GM23338 (cell line): ENCODE measurements at regions not wholly inside any gene's neighbourhood (a gene's known extent, or its start where the extent isn't known, plus 50 kb on each side); places are given as distances from the start of the nearest gene placed in this dataset.
A peak's percentile ranks its signal among the peaks of the same experiment; 100 is the strongest.

Experiments
- ATAC-seq: fragments of 200-7000 bp; cut with Tn5 transposase; 3 replicates; pipeline ENCODE4 v1.9.1; 2020
- DNase-seq: peaks from one replicate; pipeline ENCODE4 v3.0.0-alpha.2; 2015; ENCODE audit warnings: low spot score
- H2AFZ ChIP-seq: fragments of 200-600 bp; sonication (generic); 2 replicates; pipeline ENCODE4 v1.8.0; 2016; ENCODE audit warnings: antibody characterized with exemption, mild to moderate bottlenecking, moderate library complexity
- H3F3A ChIP-seq: fragments of 200-600 bp; sonication (generic); replicated peaks from 2 replicates; pipeline ENCODE4 v1.8.0; 2017; ENCODE audit warnings: antibody characterized with exemption, mixed run types, low read depth
- H3K27ac ChIP-seq: fragments of 200-600 bp; sonication (generic); 2 replicates; pipeline ENCODE4 v1.6.1; 2016; ENCODE audit warnings: low read depth
- H3K27me3 ChIP-seq: fragments of 200-600 bp; sonication (generic); 2 replicates; pipeline ENCODE4 v1.8.0; 2016; ENCODE audit warnings: mild to moderate bottlenecking, mixed run types, moderate library complexity; ENCODE audit not compliant: insufficient read depth
- H3K36me3 ChIP-seq: fragments of 200-600 bp; sonication (generic); 2 replicates; pipeline ENCODE4 v1.8.0; 2016; ENCODE audit warnings: mild to moderate bottlenecking; ENCODE audit not compliant: insufficient read depth
- H3K4me1 ChIP-seq: fragments of 200-600 bp; sonication (generic); 2 replicates; pipeline ENCODE4 v1.8.0; 2016; ENCODE audit warnings: mild to moderate bottlenecking, moderate library complexity; ENCODE audit not compliant: insufficient read depth
- H3K4me2 ChIP-seq: fragments of 200-600 bp; sonication (generic); 2 replicates; pipeline ENCODE4 v1.7.1; 2017; ENCODE audit warnings: mixed run types
- H3K4me3 ChIP-seq: fragments of 200-600 bp; sonication (generic); 2 replicates; pipeline ENCODE4 v1.6.1; 2016; ENCODE audit warnings: mixed run types
- H3K79me2 ChIP-seq: fragments of 200-600 bp; sonication (generic); replicated peaks from 2 replicates; pipeline ENCODE4 v1.8.0; 2017; ENCODE audit warnings: mild to moderate bottlenecking; ENCODE audit not compliant: insufficient read depth
- H3K9me2 ChIP-seq: fragments of 200-600 bp; sonication (generic); 2 replicates; pipeline ENCODE4 v1.8.0; 2017; ENCODE audit not compliant: insufficient read depth
- H4K20me1 ChIP-seq: fragments of 200-600 bp; sonication (generic); replicated peaks from 2 replicates; pipeline ENCODE4 v1.8.0; 2017; ENCODE audit warnings: mild to moderate bottlenecking; ENCODE audit not compliant: insufficient read depth
- H3K27ac Mint-ChIP-seq: 2 replicates; pipeline ENCODE4 v1.8.0; 2020; ENCODE audit warnings: inconsistent platforms, mild to moderate bottlenecking, moderate library complexity, mixed read lengths
- H3K27me3 Mint-ChIP-seq: 3 replicates; pipeline ENCODE4 v1.8.0; 2022; ENCODE audit warnings: low read depth, mild to moderate bottlenecking, moderate library complexity, mixed read lengths, inconsistent platforms; ENCODE audit not compliant: insufficient read depth, poor library complexity
- H3K36me3 Mint-ChIP-seq: 3 replicates; pipeline ENCODE4 v1.8.0; 2021; ENCODE audit warnings: low read depth, mild to moderate bottlenecking, inconsistent platforms, moderate library complexity, mixed read lengths
- H3K4me1 Mint-ChIP-seq: 3 replicates; pipeline ENCODE4 v1.8.0; 2020; ENCODE audit warnings: mild to moderate bottlenecking, inconsistent platforms, mixed read lengths
- H3K4me3 Mint-ChIP-seq: 3 replicates; pipeline ENCODE4 v1.8.0; 2021; ENCODE audit warnings: moderate library complexity, mild to moderate bottlenecking, inconsistent platforms, mixed read lengths
- H3K9me3 Mint-ChIP-seq: 3 replicates; pipeline ENCODE4 v1.8.0; 2020; ENCODE audit warnings: moderate library complexity, mild to moderate bottlenecking, inconsistent platforms, mixed read lengths
- CTCF ChIP-seq, 2 experiments: fragments of 200-600 bp in 1 of 2; sonication (generic) in 1 of 2; conservative IDR thresholded peaks; 2 replicates each; pipeline versions ENCODE4 v1.5.1 to v1.6.1; 2016 to 2017; ENCODE audit warnings: antibody characterized with exemption in 2 of 2, low read depth in 2 of 2, mild to moderate bottlenecking in 2 of 2, moderate library complexity in 1 of 2
- EZH2phosphoT487 ChIP-seq: fragments of 200-600 bp; sonication (generic); IDR thresholded peaks from one replicate; pipeline ENCODE4 v1.8.1; 2018; ENCODE audit warnings: antibody characterized with exemption; ENCODE audit not compliant: unreplicated experiment
- JUNB ChIP-seq: IDR thresholded peaks from one replicate; pipeline ENCODE4 v1.6.1; 2016; ENCODE audit warnings: antibody characterized with exemption; ENCODE audit not compliant: unreplicated experiment
- NANOG ChIP-seq: IDR thresholded peaks from 2 replicates; pipeline ENCODE4 v1.6.1; 2016; ENCODE audit warnings: antibody characterized with exemption, borderline replicate concordance
- REST ChIP-seq: IDR thresholded peaks from one replicate; pipeline ENCODE4 v1.6.1; 2018; ENCODE audit warnings: antibody characterized with exemption; ENCODE audit not compliant: unreplicated experiment
- STAT1 ChIP-seq: IDR thresholded peaks from one replicate; pipeline ENCODE4 v1.6.1; 2016; ENCODE audit warnings: antibody characterized with exemption; ENCODE audit not compliant: unreplicated experiment
- ZNF331 ChIP-seq: fragments of 250-450 bp; sonication (Bioruptor Pico); IDR thresholded peaks from 2 replicates; pipeline ENCODE4 v1.5.0; 2020; ENCODE audit warnings: low read depth, mild to moderate bottlenecking, moderate library complexity
- ZNF462 ChIP-seq: fragments of 250-450 bp; sonication (Bioruptor Pico); IDR thresholded peaks from 2 replicates; pipeline ENCODE4 v1.5.0; 2020; ENCODE audit warnings: mild to moderate bottlenecking, moderate library complexity

- H3K27me3 Mint-ChIP-seq: peaks cover 4% of the 10 kb centered on the region
- no peaks in the 10 kb centered on the region for H3K36me3 Mint-ChIP-seq
- no peak overlapping the region for H3K27ac ChIP-seq
- no peaks in the 10 kb centered on the region for H3K27me3 ChIP-seq
- H3K4me2 ChIP-seq: no peak overlapping the region
- no peak overlapping the region for H2AFZ ChIP-seq
- DNase-seq (peak; percentile 10), ATAC-seq (no peak)
- no peak for TF ChIP-seq ZNF331 (CRISPR knock-in tag)
- no peak for TF ChIP-seq REST
- TF ChIP-seq EZH2phosphoT487: no peak
- TF ChIP-seq CTCF (conservative IDR thresholded peaks at IDR 0.05; ENCODE audit: low read depth in 2 of 2): peak; percentile 45 to 51
- H4K20me1 ChIP-seq: no peaks in the 10 kb centered on the region
- no peak overlapping the region for H3K4me3 ChIP-seq
- H3K4me1 Mint-ChIP-seq: peaks cover 6% of the 10 kb centered on the region
- no peak overlapping the region for H3K27ac Mint-ChIP-seq
- no peaks in the 10 kb centered on the region for H3K9me3 Mint-ChIP-seq
- no peaks in the 10 kb centered on the region for H3K79me2 ChIP-seq
- no peaks in the 10 kb centered on the region for H3K4me1 ChIP-seq
- 0 out of 2 replicates have a peak, but pooled peaks cover 5% of the 10 kb centered on the region for H3K36me3 ChIP-seq
- no peaks in the 10 kb centered on the region for H3F3A ChIP-seq
- peaks cover 18% of the 10 kb centered on the region; the same call in 1 of the 2 replicates for H3K9me2 ChIP-seq
- no peak overlapping the region for H3K4me3 Mint-ChIP-seq
Measured at GRCh38 chr2:67048314-67048713, 348.8 kb upstream of the ETAA1 start.

- Mint-ChIP-seq H3K4me3 (no peak overlapping the region), H3K27ac (no peak overlapping the region)
- TF ChIP-seq STAT1: no peak
- no peak for TF ChIP-seq JUNB
- TF ChIP-seq EZH2phosphoT487: no peak
- TF ChIP-seq NANOG: no peak
- TF ChIP-seq ZNF462 (CRISPR knock-in tag): no peak
Measured at GRCh38 chr2:67050622-67051021, 346.5 kb upstream of the ETAA1 start.

More at GRCh38 chr2:67050622-67051021, 346.5 kb upstream of the ETAA1 start:
- DNase-seq (no peak), ATAC-seq (no peak)
- no peaks in the 10 kb centered on the region for H3K27me3 ChIP-seq
- Mint-ChIP-seq H3K27me3 (peaks cover 4% of the 10 kb centered on the region), H3K36me3 (no peaks in the 10 kb centered on the region), H3K9me3 (no peaks in the 10 kb centered on the region), H3K4me1 (no peaks in the 10 kb centered on the region)
- H3K9me2 ChIP-seq: peaks cover 8% of the 10 kb centered on the region; the same call in 1 of the 2 replicates
- no peak overlapping the region for H3K4me3 ChIP-seq
- no peak overlapping the region for H3K27ac ChIP-seq
- H3K36me3 ChIP-seq: 0 out of 2 replicates have a peak, but pooled peaks cover 5% of the 10 kb centered on the region
- H4K20me1 ChIP-seq: no peaks in the 10 kb centered on the region
- H2AFZ ChIP-seq: no peak overlapping the region; the same call in 1 of the 2 replicates
- no peaks in the 10 kb centered on the region for H3K79me2 ChIP-seq
- no peak overlapping the region for H3K4me2 ChIP-seq
- no peaks in the 10 kb centered on the region for H3K4me1 ChIP-seq
- no peaks in the 10 kb centered on the region for H3F3A ChIP-seq
